HFFc6 (cell line): ENCODE measurements at regions not wholly inside any gene's neighbourhood (a gene's known extent, or its start where the extent isn't known, plus 50 kb on each side); places are given as distances from the start of the nearest gene placed in this dataset.

Source experiments
- DNase-seq: peaks from one replicate; pipeline ENCODE4 v3.0.0-alpha.2; 2018
- H3K27ac Mint-ChIP-seq: 2 replicates; pipeline ENCODE4 v1.8.0; 2020; ENCODE audit warnings: mild to moderate bottlenecking, mixed read lengths
- H3K27me3 Mint-ChIP-seq: 2 replicates; pipeline ENCODE4 v1.8.0; 2021; ENCODE audit warnings: mild to moderate bottlenecking, moderate library complexity, mixed read lengths; ENCODE audit not compliant: insufficient read depth
- H3K36me3 Mint-ChIP-seq: 2 replicates; pipeline ENCODE4 v1.8.0; 2021; ENCODE audit warnings: low read depth, mixed read lengths
- H3K4me1 Mint-ChIP-seq: 2 replicates; pipeline ENCODE4 v1.8.0; 2020; ENCODE audit warnings: low read depth, mixed read lengths
- H3K4me3 Mint-ChIP-seq: 2 replicates; pipeline ENCODE4 v1.8.0; 2020; ENCODE audit warnings: mild to moderate bottlenecking, moderate library complexity, mixed read lengths
- H3K9me3 Mint-ChIP-seq: 2 replicates; pipeline ENCODE4 v1.8.0; 2020; ENCODE audit warnings: mild to moderate bottlenecking, mixed read lengths
- CTCF ChIP-seq: fragments of 200-600 bp; sonication (generic); IDR thresholded peaks from 2 replicates; pipeline ENCODE4 v1.5.0; 2021; ENCODE audit warnings: antibody characterized with exemption, mild to moderate bottlenecking

GRCh38 chrX:42241421-42241820 is 318.1 kb upstream of the CASK start:
- DNase-seq = no peak
- no peaks in the 10 kb centered on the region for H3K4me1 Mint-ChIP-seq
- H3K9me3 Mint-ChIP-seq = no peaks in the 10 kb centered on the region; the same call in 1 of the 2 replicates
- no peaks in the 10 kb centered on the region for H3K36me3 Mint-ChIP-seq
- no peak for TF ChIP-seq CTCF
- no peak overlapping the region for H3K4me3 Mint-ChIP-seq
- H3K27me3 Mint-ChIP-seq = no peaks in the 10 kb centered on the region; the same call in 1 of the 2 replicates
- no peak overlapping the region for H3K27ac Mint-ChIP-seq

- no peaks in the 10 kb centered on the region; the same call in 1 of the 2 replicates for H3K9me3 Mint-ChIP-seq
- H3K4me3 Mint-ChIP-seq = no peak overlapping the region
- no peaks in the 10 kb centered on the region for H3K36me3 Mint-ChIP-seq
- no peaks in the 10 kb centered on the region for H3K4me1 Mint-ChIP-seq
- no peak for DNase-seq
- H3K27me3 Mint-ChIP-seq = no peaks in the 10 kb centered on the region; the same call in 1 of the 2 replicates
- H3K27ac Mint-ChIP-seq = no peak overlapping the region
- TF ChIP-seq CTCF = no peak
Observed at GRCh38 chrX:42237956-42238355, 314.6 kb upstream of the CASK start.

GRCh38 chrX:42229533-42229932 is 306.2 kb upstream of the CASK start:
- no peaks in the 10 kb centered on the region for H3K4me1 Mint-ChIP-seq
- H3K27me3 Mint-ChIP-seq = no peaks in the 10 kb centered on the region
- no peaks in the 10 kb centered on the region for H3K36me3 Mint-ChIP-seq
- TF ChIP-seq CTCF = no peak
- H3K9me3 Mint-ChIP-seq = no peaks in the 10 kb centered on the region
- DNase-seq = no peak
- no peak overlapping the region for H3K27ac Mint-ChIP-seq
- H3K4me3 Mint-ChIP-seq = no peak overlapping the region

GRCh38 chrX:42220666-42221065 is 297.3 kb upstream of the CASK start:
- no peak overlapping the region for H3K4me3 Mint-ChIP-seq
- TF ChIP-seq CTCF = no peak
- H3K27me3 Mint-ChIP-seq = no peaks in the 10 kb centered on the region
- DNase-seq = no peak
- no peaks in the 10 kb centered on the region for H3K4me1 Mint-ChIP-seq
- no peaks in the 10 kb centered on the region for H3K36me3 Mint-ChIP-seq
- no peak overlapping the region for H3K27ac Mint-ChIP-seq
- no peaks in the 10 kb centered on the region for H3K9me3 Mint-ChIP-seq

GRCh38 chrX:42220083-42220482 is 296.7 kb upstream of the CASK start:
- H3K4me1 Mint-ChIP-seq = no peaks in the 10 kb centered on the region
- TF ChIP-seq CTCF = no peak
- H3K27me3 Mint-ChIP-seq = no peaks in the 10 kb centered on the region
- no peak overlapping the region for H3K4me3 Mint-ChIP-seq
- no peak overlapping the region for H3K27ac Mint-ChIP-seq
- no peaks in the 10 kb centered on the region for H3K36me3 Mint-ChIP-seq
- no peak for DNase-seq
- no peaks in the 10 kb centered on the region for H3K9me3 Mint-ChIP-seq

- H3K4me3 Mint-ChIP-seq = no peak overlapping the region
- no peak overlapping the region for H3K27ac Mint-ChIP-seq
- H3K27me3 Mint-ChIP-seq = no peaks in the 10 kb centered on the region
- no peak for TF ChIP-seq CTCF
- H3K4me1 Mint-ChIP-seq = no peaks in the 10 kb centered on the region
- H3K9me3 Mint-ChIP-seq = no peaks in the 10 kb centered on the region
- H3K36me3 Mint-ChIP-seq = no peaks in the 10 kb centered on the region
- DNase-seq = no peak
Observed at GRCh38 chrX:42219231-42219630, 295.9 kb upstream of the CASK start.
